Osteoblast (primary cell): ENCODE measurements at regions not wholly inside any gene's neighbourhood (a gene's known extent, or its start where the extent isn't known, plus 50 kb on each side); places are given as distances from the start of the nearest gene placed in this dataset.

Source experiments
- DNase-seq: peaks from one replicate; pipeline ENCODE4 v3.0.0; 2011; ENCODE audit warnings: low spot score, mixed read lengths; ENCODE audit not compliant: insufficient read length; ENCODE audit errors: missing footprints
- H2AFZ ChIP-seq: 2 replicates; pipeline ENCODE4 v1.6.0; 2011; ENCODE audit warnings: mild to moderate bottlenecking, low read length
- H3K27ac ChIP-seq: 2 replicates; pipeline ENCODE4 v1.5.1; 2011; ENCODE audit warnings: mild to moderate bottlenecking, low read depth, low read length, moderate library complexity
- H3K27me3 ChIP-seq: 2 replicates; pipeline ENCODE4 v1.6.0; 2012; ENCODE audit warnings: mild to moderate bottlenecking, control low read depth, inconsistent platforms, low read length, moderate library complexity; ENCODE audit not compliant: insufficient read depth
- H3K36me3 ChIP-seq: 2 replicates; pipeline ENCODE4 v1.5.1; 2011; ENCODE audit warnings: mild to moderate bottlenecking, low read length, control low read depth, moderate library complexity; ENCODE audit not compliant: insufficient read depth
- H3K4me1 ChIP-seq: 2 replicates; pipeline ENCODE4 v1.5.1; 2011; ENCODE audit warnings: mild to moderate bottlenecking, low read length, control low read depth, moderate library complexity; ENCODE audit not compliant: insufficient read depth
- H3K4me2 ChIP-seq: 2 replicates; pipeline ENCODE4 v1.6.0; 2011; ENCODE audit warnings: mild to moderate bottlenecking, low read length; ENCODE audit not compliant: insufficient read depth
- H3K4me3 ChIP-seq: fragments of 200-600 bp; sonication (generic); 3 replicates; pipeline ENCODE4 v1.5.1; 2012; ENCODE audit warnings: mild to moderate bottlenecking, low read length, inconsistent platforms; ENCODE audit not compliant: insufficient read depth
- H3K79me2 ChIP-seq: 2 replicates; pipeline ENCODE4 v1.6.0; 2012; ENCODE audit warnings: mild to moderate bottlenecking, low read length, control low read depth, inconsistent platforms; ENCODE audit not compliant: insufficient read depth
- H3K9me3 ChIP-seq: 2 replicates; pipeline ENCODE4 v1.5.1; 2011; ENCODE audit warnings: low read depth, low read length, control low read depth
- H4K20me1 ChIP-seq: 2 replicates; pipeline ENCODE4 v1.6.0; 2012; ENCODE audit warnings: mild to moderate bottlenecking, low read length, control low read depth; ENCODE audit not compliant: insufficient read depth
- CTCF ChIP-seq: IDR thresholded peaks from 2 replicates; pipeline ENCODE4 v1.5.1; 2011; ENCODE audit warnings: mild to moderate bottlenecking, low read depth, low read length, moderate library complexity; ENCODE audit errors: extremely low read depth

GRCh38 chr3:7854266-7854665 is 647.4 kb upstream of the LMCD1 start:
- no peaks in the 10 kb centered on the region for H3K9me3 ChIP-seq
- no peak overlapping the region for H3K4me3 ChIP-seq
- DNase-seq: no peak

GRCh38 chr3:7854721-7855120 is 646.9 kb upstream of the LMCD1 start:
- Histone ChIP-seq H2AFZ (no peak overlapping the region), H4K20me1 (no peaks in the 10 kb centered on the region), H3K36me3 (no peaks in the 10 kb centered on the region), H3K27me3 (no peaks in the 10 kb centered on the region), H3K4me1 (no peaks in the 10 kb centered on the region), H3K4me3 (no peak overlapping the region), H3K79me2 (no peaks in the 10 kb centered on the region), H3K4me2 (no peak overlapping the region), H3K27ac (no peak overlapping the region), H3K9me3 (no peaks in the 10 kb centered on the region)
- no peak for DNase-seq
- no peak for TF ChIP-seq CTCF

More at GRCh38 chr3:7854266-7854665, 647.4 kb upstream of the LMCD1 start:
- Histone ChIP-seq H3K27ac (no peak overlapping the region), H3K4me2 (no peak overlapping the region), H4K20me1 (no peaks in the 10 kb centered on the region), H3K27me3 (no peaks in the 10 kb centered on the region), H3K79me2 (no peaks in the 10 kb centered on the region), H3K36me3 (no peaks in the 10 kb centered on the region), H3K4me1 (no peaks in the 10 kb centered on the region), H2AFZ (no peak overlapping the region)
- TF ChIP-seq CTCF: no peak

GRCh38 chr3:7865611-7866010 is 636.0 kb upstream of the LMCD1 start:
- no peak for DNase-seq
- Histone ChIP-seq H3K27ac (no peak overlapping the region), H3K4me1 (no peaks in the 10 kb centered on the region), H3K9me3 (no peaks in the 10 kb centered on the region), H3K36me3 (no peaks in the 10 kb centered on the region), H4K20me1 (no peaks in the 10 kb centered on the region), H3K4me3 (no peak overlapping the region), H2AFZ (no peak overlapping the region), H3K79me2 (no peaks in the 10 kb centered on the region), H3K27me3 (no peaks in the 10 kb centered on the region), H3K4me2 (no peak overlapping the region)
- no peak for TF ChIP-seq CTCF

GRCh38 chr3:7867587-7867986 is 634.0 kb upstream of the LMCD1 start:
- no peaks in the 10 kb centered on the region for H3K9me3 ChIP-seq
- DNase-seq: no peak
- H3K36me3 ChIP-seq: no peaks in the 10 kb centered on the region
- no peak overlapping the region for H2AFZ ChIP-seq
- no peaks in the 10 kb centered on the region for H4K20me1 ChIP-seq
- no peak overlapping the region for H3K4me2 ChIP-seq
- H3K4me1 ChIP-seq: no peaks in the 10 kb centered on the region
- TF ChIP-seq CTCF: no peak
- no peaks in the 10 kb centered on the region for H3K27me3 ChIP-seq
- no peak overlapping the region for H3K4me3 ChIP-seq
- H3K27ac ChIP-seq: no peak overlapping the region
- no peaks in the 10 kb centered on the region for H3K79me2 ChIP-seq
